HG03457 (cell line): ENCODE measurements at regions not wholly inside any gene's neighbourhood (a gene's known extent, or its start where the extent isn't known, plus 50 kb on each side); places are given as distances from the start of the nearest gene placed in this dataset.

Source experiments
- ATAC-seq: cut with Tn5 transposase; IDR thresholded peaks from one replicate; pipeline ENCODE4 v1.9.1; 2021; ENCODE audit warnings: moderate number of reproducible peaks; ENCODE audit not compliant: unreplicated experiment

DNA sequence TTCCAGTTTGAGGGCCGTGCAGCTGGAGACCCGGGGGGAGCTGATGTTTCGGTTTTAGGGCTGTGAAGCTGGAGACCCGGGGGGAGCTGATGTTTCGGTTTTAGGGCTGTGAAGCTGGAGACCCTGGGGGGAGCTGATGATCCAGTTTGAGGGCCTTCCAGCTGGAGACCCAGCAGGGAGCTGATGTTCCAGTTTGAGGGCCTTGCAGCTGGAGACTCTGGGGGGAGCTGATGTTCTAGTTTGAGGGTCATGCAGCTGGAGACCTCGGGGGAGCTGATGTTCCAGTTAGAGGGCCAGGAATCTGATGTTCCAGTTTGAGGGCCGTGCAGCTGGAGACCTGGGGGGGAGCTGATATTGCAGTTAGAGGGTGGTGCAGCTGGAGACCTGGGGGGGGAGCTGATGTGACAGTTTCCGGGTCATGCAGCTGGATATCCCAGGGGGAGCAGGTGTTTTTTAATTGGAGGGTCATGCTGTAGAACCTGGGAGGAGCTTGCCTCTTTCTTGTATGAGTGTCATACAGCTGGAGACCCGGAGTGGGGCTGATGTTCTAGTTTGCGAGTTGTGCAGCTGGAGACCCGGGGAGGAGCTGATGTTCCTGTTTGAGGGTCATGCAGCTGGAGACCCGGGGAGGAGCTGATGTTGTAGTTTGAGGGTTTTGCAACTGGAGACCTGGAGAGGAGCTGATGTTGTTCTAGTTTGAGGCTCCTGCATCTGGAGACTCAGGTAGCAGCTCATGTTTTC is 153.2 kb downstream of the RTP5 start:
- ATAC-seq, result no peak

DNA sequence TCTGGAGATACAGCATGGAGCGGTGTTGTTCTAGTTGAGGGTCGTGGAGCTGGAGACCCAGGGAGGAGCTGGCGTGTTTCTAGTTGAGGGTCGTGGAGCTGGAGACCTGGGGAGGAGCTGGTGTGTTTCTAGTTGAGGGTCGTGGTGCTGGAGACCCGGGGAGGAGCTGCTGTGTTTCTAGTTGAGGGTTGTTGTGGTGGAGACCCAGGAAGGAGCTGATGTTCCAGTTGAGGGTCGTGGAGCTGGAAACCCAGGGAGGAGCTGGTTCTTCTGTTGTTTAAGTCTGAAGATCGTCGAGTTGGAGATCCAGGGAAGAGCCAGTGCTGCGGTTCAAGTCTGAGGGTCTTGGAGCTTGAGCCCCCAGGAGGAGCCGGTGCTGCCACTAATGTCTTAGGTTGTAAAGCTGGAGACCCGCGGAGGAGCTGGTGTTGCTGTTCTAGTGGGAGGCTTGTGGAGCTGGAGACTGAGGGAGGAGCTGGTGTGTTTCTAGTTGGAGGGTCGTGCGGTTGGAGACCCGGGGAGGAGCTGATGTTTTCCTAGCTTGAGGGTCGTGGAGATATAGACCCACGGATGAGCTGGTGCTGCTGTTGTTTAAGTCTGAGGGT is 155.3 kb downstream of the RTP5 start:
- ATAC-seq, result no peak

DNA sequence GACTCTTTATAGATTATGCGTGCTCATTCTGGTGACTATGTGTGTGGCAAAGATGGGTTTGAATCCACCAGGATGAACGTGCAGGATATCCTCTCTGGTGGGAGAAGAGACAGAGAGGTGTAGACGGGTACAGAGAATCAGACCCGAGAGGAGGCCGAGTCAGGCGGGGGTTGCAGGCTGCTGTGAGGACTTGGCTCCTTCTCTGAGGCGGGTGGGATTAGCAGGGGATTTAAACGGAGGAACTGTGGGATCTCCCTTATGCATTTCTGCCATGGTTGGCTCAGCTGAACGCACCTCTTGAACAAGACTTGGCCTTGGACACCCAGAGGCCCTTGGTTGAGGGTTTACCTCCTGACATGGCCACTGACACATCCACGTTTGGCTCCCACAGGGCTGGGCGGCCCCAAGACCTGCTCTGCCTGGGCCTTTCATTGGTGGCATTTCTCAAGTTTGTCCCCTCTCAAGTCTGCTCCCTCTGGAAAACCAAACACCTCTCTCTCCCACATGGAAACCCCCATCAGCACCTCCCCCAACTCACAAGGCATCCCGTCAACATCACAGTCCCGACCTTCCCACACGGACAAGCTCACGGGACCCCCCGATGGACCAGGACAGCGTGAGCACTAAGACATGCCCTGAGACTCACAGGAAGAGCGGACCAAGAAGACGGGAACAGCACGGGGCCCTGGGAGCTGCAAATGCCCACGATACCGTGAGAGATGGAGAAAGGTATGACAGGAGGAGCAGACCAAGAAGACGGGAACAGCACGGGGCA is 158.3 kb downstream of the RTP5 start:
- no peak for ATAC-seq

DNA sequence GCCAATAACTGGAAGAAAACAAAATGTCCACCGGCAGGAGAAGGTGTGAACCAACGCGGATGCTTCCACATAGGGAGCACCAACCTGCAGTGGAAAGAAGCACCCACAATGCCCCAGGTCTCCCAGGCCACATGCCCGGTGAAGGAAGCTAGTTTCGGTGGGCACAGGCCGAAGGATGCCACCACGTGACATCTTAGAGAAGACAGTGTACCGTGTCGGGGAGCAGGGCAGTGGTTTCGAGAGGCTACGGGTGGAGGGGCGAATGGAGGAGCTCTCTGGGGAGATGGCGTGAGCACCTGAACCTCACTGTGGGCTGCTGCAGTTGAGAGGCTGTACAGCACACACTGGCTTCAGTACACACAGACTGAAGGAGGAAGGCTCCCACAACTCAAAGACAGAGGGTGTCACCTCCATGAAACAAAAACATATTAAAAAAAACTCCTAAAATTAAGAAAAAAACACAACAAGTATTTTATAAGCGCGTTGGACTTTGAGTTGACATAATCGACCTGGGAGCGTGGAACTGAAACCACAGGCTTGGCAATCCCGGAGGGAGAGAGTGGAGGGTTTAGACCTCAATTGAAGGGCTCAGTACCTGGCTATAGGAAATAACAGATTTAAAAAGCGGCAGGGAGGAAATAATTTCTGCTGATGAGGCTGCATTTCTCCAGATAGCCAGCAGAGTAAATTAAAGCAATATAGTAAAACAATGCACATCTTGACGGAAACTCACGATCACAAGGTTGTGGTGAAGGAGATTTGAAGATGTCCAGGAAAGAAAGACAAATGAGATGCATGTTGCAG is 160.1 kb downstream of the RTP5 start:
- ATAC-seq, result no peak

DNA sequence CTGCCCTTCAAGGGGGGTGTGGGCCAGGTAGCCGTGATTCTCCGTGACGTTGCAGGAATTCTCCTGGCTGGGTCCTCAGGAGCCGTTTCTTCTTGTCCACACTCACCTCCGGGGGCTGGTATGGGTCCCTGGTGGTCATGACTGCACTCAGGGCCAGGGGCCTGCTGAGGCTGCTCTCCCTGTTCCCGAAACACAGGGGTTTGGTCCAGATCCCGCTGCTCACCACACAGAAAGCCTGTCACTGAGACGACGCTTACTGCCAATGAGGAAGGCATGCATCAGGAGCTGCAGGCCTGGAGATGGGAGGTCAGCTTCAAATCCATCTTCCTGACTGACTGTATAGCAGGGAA is 160.7 kb downstream of the RTP5 start:
- ATAC-seq, result no peak

DNA sequence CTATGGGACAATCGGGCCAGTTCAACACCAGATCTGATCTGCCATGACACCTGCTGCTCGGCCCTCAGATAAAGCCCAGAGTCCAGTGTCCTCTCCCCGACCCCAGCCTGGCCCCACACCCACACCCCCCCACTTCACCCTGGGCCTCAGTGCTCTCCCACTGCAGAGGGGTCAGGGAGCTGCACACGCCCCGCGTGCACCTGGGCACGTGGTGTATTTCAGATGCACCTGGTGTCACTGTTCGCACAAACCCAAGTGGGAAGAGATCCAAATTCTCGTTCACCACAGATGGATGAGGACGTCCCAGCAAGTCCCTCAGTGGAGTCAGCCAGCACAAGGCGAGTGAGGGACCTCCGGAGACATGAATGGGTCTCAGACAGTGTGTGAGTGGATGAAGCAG is 161.3 kb downstream of the RTP5 start:
- no peak for ATAC-seq

DNA sequence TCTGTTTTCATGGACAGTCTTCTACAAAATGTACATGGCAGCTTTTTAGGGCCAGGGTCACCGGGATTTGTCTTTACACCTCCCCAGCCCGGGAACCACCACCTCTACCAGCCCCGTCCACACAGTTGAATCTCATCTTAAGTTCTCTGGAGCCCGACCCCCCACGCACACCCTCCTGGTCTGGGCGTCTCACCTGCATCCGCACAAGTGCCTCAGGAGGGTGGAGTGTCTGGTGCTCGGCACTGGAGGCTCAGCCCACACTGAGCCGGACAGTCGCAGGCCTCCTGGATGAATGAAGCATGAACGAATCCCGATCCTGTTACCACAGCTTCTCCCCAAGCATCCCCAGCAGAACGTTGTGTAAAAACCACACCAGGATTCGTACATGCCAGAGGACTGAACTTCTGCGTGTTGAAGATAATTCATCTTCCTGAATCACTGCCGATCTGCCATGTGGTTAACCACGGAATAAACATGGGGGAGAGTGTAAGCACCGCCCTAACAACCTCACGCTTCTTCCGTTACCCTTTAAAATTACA is 162.0 kb downstream of the RTP5 start:
- no peak for ATAC-seq

DNA sequence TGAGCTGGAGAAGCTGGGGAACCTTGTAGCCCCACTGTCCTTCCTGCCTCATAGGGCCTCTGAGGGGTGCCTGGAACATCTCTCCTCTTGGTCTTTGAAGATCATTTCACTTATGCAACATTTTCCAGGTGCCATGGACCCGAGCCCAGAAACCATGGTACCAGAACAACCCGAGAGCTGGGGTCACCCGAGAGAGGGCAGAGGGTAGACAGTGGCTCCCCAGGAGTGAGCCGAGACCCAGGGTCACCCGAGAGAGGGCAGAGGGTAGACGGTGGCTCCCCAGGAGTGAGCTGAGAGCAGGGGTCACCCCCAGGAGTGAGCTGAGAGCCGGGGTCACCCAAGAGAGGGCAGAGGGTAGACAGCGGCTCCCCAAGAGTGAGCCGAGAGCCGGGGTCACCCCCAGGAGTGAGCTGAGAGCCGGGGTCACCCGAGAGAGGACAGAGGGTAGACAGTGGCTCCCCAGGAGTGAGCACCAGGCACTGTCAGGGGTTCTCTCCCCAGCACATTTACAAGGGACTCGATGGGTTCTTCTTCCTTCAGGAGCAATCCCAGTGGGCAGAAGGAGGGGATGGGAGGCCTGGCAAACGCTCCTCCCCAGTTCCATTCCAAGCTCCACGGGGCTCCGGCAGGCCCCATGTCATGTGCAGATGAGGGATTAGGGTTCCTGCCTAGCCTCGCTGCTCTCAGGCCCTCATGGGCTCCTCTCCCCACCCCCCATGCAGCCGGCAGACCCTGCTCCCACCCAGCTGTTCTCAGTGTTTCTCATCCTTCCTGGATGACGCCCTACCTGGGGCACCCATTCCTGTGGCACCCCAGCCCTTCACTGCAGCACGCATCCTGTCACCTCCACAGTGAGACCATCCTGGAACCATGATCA is 163.5 kb downstream of the RTP5 start:
- no peak for ATAC-seq

DNA sequence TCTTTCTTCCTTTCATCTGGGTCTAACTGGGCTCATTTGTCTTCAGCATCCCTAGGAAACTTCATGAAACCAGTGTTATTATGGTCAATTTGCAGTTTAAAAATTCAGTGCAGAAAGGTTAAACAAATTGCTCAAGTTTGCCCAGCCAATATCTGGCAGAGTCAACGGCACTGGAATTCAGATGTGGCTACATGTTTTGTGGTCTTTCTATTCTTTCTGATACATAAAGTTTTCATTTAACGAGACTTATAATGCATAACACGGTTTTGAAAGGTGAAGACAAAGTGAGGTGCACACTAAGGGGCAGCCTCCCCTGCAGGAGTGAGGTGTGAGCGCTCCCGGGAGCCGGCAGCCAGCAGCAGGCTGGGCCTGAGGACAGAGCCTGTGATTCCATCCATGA is 164.6 kb downstream of the RTP5 start:
- ATAC-seq, result no peak

DNA sequence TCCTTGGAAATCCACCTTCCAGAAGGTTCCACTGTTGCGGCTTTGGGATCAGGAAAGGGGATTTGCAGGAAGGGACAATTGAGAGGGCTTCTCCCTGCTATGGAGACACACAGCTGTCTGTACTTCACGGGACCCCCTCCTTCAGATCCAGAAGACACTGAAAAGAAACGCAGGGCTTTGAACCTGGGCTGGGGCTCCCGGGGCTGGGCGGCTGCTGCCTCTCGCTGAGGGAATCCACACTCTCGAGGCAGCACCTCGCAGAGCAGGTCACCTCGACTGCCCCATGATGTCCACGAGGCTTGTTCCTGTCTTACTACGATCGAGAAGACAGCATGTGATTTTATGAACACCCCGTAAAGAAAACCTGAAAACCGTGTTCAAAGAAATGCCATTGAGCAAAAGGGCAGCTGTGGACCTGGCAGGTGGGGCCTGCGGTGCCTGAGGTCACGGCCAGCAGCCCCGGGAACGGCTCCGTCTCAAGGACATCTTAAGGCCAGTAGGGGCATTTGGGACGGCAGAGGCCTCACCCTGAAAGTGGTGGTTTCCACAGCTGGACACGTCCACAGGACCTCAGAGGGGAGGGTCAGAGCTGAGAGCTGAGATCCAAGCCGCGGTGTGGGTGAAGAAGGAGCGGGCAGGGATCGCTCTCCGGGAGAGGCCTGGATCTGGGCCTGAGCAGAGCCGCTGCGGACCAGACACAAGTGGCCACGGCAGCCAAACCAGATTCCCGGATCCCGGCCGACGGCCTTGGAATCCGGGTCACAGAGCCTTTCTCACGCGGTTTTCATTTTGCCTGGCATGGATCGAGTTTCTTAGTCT is 165.7 kb downstream of the RTP5 start:
- no peak for ATAC-seq

DNA sequence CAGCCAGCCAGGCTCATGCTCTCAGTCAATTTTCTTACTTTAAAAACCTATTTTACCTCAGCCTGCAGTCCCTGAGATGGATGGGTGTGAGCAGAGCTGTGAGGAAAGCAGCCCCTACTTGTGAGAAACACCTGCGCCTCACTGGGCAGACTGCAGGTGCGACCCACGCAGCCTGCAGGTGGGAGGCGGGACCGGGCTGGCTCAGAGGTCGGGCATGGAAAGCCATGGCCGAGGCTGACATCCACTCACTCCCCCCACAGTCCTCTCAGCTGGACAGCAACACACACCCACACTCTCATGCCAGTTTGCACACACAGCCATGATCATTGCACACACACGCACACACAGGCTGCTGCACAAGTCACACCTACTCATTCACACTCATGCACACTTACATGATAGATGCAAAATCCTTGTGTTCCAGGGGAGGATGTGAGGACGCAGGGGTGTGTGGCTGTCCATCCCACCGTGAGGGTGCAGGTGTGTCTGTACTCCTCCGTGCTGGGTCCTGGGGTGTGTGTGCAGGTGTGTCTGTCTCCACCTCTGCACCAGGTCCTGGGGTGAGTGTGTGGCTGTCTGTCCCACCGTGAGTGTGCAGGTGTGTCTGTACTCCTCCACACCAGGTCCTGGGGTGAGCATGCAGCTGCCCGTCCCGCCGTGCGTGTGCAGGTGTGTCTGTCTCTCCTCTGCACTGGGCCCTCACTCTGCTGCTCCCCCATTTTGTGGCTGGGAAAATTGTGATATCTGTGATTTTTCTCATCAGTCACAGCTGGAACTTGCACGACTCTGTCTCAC is 166.5 kb downstream of the RTP5 start:
- no peak for ATAC-seq

DNA sequence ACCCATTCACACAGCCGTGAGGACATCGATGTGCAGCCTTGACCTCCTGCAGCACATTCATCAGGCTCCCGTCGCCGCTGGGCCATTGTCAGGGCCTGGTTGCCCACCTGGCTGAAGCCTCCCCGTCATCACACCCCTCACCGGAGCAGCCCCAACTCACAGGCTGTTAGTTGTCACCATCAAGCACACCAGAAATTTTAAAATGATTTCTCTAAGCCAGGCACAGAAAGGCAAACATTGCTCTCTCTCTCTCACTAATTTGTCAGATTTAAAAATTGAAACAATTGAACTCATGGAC is 167.1 kb downstream of the RTP5 start:
- no peak for ATAC-seq

DNA sequence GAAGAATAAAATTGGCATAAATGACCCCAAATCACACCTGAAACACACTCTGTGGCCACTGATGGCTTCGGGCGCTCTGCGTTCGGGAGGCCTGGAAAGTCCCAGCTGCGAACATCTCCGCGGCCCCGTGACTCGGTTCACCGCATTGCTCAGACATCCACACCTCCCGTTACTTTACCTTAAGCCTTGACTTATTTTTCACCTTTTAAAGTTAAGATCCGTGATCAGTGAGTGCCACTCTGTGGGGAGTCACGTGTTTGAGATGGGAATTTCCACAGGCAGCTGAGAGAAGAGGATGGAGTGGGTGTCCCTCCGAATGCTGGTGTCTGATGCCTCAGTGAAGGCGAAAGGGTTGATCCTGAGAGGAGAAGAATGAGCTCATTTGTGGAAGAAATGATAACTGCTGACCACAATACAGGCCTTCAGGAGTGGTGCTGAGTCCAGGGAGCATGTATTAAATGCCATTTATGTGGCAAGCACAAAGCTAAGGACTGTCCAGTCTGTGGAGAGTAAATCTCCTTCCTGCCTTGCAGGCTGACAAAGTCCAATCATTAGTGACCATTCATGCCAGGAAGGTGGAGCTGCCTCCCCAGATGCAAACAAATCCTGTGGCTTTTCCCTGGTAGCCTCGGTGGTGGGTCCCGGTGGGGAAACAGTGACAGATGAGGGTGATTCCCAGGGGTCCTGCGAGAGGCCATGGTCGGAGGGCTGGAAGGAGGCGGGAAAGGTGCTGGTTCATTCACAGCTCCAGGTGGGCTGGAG is 168.8 kb downstream of the RTP5 start:
- ATAC-seq, result no peak

DNA sequence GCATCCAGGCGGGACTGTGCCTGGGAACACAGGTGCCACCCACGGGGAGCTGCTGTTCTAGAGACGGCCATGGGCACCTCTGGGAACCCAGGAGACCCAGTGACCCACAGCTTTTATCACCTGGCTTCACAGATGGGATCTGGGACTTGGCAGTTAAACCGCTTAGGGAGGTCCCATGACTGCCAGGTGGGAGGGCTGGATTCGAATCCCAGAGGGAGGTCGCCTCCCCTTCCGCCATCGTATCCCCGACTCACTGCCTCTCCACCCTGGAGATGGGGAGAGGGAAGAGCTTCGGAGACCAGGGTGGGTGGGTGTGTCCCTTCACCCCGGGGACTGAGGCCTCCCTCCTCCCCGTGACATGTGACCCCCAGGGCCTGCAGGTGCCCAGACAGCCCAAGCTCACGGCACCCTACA is 169.4 kb downstream of the RTP5 start:
- no peak for ATAC-seq

DNA sequence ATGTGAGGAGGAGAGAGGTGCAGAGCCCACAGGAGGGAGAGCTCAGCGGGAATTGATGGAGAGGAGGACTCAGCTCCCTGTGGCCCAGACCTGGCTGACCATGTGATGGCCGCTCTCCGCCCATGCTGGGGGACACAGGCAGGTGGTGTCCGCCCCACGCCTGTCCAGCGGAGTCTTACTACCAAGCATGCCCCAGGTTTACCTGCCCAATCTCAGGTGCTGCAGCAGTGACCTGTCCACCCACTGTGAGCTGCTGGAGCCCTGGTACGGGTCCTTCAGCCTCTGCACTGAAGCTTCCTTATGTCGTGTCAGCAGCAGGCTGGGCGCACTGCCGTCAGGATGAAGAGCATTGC is 170.8 kb downstream of the RTP5 start:
- no peak for ATAC-seq

DNA sequence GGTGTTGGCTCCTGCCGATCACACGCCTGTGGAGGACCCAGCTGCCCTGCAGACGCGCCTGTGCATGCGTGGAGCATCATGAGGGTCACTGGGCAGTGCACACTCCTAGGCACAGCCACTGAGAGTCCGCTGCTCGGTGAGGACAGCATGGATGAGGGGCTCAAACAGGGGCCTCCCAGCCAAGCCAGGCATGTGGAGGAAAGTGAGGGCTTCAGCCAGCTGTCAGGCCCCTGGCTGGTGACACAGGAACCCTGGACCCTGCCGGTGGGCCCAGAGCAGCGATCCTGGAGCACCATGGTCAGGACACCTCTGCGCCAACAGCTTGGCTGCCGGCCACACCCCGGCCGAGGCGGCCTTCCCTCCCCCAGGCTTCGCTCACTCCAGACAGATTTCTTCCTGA is 171.2 kb downstream of the RTP5 start:
- ATAC-seq, result no peak

DNA sequence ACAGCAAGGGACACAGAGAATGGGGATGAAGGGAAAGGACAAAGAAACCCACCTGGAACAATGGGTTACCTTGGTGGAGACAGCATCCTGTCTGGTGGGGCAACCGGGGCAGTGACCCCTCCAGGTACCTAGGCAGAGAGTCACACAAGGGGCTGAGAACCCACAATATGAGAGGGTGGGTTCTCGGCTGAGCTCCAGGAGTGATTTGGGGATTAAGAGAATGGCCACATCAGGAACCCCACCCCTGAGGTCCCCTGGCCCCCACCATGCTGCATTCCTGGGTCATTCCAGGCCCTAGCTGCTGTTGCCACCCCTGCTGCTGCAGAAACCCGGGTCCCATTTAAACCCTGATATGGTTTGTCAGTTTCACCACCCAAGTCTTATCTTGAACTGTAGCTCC is 172.3 kb downstream of the RTP5 start:
- no peak for ATAC-seq
